ENCODE measurements at regions not wholly inside any gene's neighbourhood (a gene's known extent, or its start where the extent isn't known, plus 50 kb on each side); places are given as distances from the start of the nearest gene placed in this dataset.

DNA sequence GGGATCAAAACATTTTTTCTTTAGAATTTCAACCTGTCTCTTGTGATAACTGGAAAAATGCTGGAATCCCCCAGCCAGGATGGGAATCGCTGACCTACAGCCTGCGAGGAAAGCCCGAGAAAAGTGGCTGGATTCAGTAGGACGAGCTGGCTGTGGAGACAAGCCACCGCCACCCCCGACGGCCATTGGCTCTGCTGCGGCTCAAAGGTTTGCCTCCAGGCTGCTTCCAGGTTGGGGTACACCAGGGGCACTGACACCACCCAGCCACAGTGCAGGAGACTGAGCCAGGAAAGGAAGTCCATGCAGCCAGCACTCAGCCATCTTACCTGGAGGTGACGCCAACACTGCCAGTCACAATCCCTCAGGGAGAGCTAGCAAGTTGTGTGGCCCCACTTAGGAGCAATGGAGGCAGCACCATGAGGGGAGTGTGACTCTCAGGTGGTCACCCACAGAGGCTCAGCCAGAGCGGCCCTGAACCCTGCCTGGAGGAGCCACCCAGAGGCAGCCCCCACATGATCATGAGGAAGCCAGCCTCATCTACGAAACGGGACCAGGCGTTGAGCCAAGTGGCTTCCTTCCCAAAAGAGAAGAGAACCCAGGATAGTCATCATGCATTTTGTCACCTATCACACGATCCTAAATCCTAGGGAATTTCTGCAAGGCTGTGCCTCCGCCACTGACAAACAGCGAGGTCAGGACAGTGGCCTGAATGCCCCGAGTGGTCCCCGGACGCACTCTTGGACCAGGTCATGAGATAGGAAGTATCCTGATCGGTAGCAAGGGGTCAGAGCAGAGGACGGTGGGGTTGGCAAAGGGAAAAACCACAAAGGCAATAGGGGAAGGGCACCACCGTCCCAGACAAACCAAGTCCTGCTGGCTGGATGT, 84.8 kb downstream of the RBFOX3 start:
- H3K27ac ChIP-seq (ENCODE audit: low read length) = no peak overlapping the region
- H3K9ac ChIP-seq (ENCODE audit: low read depth, low read length) = no peak overlapping the region
- no peak overlapping the region for H3K4me3 ChIP-seq (ENCODE audit: low read depth in 1 of 2, low read length in 2 of 2)
- H3K9me3 ChIP-seq (ENCODE audit: insufficient read depth, low read length, severe bottlenecking) = no peaks in the 10 kb centered on the region
- no peak overlapping the region for H2AFZ ChIP-seq (ENCODE audit: low read depth, low read length)
- no peaks in the 10 kb centered on the region; the same call in 1 of the 2 replicates for H4K20me1 ChIP-seq (ENCODE audit: insufficient read depth, low read length)
- H3K4me2 ChIP-seq (ENCODE audit: insufficient read depth, low read length) = no peak overlapping the region
- H3K4me1 ChIP-seq (ENCODE audit: insufficient read depth, low read length) = no peaks in the 10 kb centered on the region
- no peak for TF ChIP-seq EZH2 (IDR thresholded peaks at IDR 0.05; ENCODE audit: borderline replicate concordance, low read depth, low read length, severe bottlenecking)
- TF ChIP-seq, protein P1, sequence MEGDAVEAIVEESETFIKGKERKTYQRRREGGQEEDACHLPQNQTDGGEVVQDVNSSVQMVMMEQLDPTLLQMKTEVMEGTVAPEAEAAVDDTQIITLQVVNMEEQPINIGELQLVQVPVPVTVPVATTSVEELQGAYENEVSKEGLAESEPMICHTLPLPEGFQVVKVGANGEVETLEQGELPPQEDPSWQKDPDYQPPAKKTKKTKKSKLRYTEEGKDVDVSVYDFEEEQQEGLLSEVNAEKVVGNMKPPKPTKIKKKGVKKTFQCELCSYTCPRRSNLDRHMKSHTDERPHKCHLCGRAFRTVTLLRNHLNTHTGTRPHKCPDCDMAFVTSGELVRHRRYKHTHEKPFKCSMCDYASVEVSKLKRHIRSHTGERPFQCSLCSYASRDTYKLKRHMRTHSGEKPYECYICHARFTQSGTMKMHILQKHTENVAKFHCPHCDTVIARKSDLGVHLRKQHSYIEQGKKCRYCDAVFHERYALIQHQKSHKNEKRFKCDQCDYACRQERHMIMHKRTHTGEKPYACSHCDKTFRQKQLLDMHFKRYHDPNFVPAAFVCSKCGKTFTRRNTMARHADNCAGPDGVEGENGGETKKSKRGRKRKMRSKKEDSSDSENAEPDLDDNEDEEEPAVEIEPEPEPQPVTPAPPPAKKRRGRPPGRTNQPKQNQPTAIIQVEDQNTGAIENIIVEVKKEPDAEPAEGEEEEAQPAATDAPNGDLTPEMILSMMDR (IDR thresholded peaks at IDR 0.05; ENCODE audit: borderline replicate concordance, extremely low read depth, low read length, poor library complexity, severe bottlenecking) = no peak
- no peak for ATAC-seq (ENCODE audit: insufficient read depth, low read depth)
- H3K36me3 ChIP-seq (ENCODE audit: insufficient read depth, low read length) = no peaks in the 10 kb centered on the region
- no peak for DNase-seq
- no peaks in the 10 kb centered on the region for H3K79me2 ChIP-seq (ENCODE audit: insufficient read depth, low read length)
- H3K27me3 ChIP-seq (ENCODE audit: insufficient read depth, low read length, poor library complexity) = peaks cover 45% of the 10 kb centered on the region

DNA sequence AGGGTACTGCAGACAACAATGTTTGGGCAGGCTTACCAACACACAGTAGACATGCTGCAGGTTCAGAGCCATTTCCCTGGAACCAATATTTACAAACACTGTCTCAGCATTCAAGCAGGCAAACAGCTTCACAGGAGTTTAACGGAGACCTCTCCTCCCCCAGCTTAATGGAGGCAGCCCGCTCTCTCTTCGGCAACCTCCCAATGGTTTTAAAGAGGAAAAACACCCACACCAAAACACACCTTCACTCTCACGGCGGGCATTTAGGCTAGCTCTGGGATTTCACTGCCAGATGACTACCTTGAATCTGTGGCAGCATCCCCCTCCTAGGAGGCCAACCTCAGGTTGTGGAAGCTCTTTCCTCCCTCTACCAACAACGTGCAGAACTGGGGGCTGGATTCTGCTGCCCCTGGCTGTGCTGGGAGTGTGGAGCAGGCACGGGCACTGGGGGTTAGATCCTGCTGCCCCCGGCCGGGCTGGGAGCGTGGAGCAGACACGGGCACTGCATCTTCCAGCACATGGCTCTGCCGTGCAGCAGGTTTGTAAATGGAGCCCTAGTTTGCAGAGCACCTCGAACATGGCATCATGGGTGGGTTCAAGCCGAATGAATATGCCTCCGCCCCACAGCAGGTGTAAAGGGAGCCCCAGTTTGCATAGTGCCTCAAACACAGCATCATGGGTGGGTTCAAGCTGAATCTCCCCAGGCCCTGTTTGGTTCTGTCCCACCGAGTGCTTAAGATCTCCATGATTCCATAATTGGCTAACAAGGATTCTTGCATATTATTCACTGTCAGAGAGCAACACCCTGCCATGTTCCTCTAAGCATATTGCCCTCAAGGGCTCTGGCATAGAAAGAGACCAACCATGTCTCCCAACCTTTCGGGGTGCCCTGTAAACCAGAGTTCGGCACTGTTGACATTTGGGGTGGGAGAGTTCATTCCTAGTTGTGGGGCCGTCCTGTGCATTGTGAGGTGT, 86.4 kb downstream of the RBFOX3 start:
- Histone ChIP-seq H3K9me3 (ENCODE audit: insufficient read depth, low read length, severe bottlenecking) (no peaks in the 10 kb centered on the region), H3K9ac (ENCODE audit: low read depth, low read length) (no peak overlapping the region), H3K4me3 (ENCODE audit: low read depth in 1 of 2, low read length in 2 of 2) (no peak overlapping the region), H4K20me1 (ENCODE audit: insufficient read depth, low read length) (peaks cover 4% of the 10 kb centered on the region), H3K4me1 (ENCODE audit: insufficient read depth, low read length) (no peaks in the 10 kb centered on the region), H3K27ac (ENCODE audit: low read length) (no peak overlapping the region), H3K4me2 (ENCODE audit: insufficient read depth, low read length) (no peak overlapping the region), H3K79me2 (ENCODE audit: insufficient read depth, low read length) (no peaks in the 10 kb centered on the region), H2AFZ (ENCODE audit: low read depth, low read length) (no peak overlapping the region), H3K36me3 (ENCODE audit: insufficient read depth, low read length) (no peaks in the 10 kb centered on the region), H3K27me3 (ENCODE audit: insufficient read depth, low read length, poor library complexity) (peaks cover 44% of the 10 kb centered on the region)
- TF ChIP-seq, protein P1 (IDR thresholded peaks at IDR 0.05; ENCODE audit: borderline replicate concordance, extremely low read depth, low read length, poor library complexity, severe bottlenecking) = no peak
- TF ChIP-seq EZH2 (IDR thresholded peaks at IDR 0.05; ENCODE audit: borderline replicate concordance, low read depth, low read length, severe bottlenecking) = no peak
- ATAC-seq (ENCODE audit: insufficient read depth, low read depth) (no peak), DNase-seq (no peak)

DNA sequence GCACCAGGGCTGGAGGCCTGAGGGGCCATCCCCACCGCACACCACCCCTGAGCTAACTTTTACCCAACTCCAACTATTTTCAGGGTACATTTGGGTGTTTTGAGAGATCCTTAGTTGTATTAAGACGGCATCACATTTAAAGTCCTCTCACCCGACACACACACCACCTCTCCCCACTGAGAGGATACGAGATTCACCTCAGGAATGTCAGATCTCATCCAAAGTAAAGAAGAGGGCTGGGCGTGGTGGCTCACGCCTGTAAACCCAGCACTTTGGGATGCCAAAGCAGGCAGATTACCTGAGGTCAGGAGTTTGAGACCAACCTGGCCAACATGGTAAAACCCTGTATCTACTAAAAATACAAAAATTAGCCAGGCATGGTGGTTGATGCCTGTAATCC, 88.4 kb downstream of the RBFOX3 start:
- peaks cover 43% of the 10 kb centered on the region for H3K27me3 ChIP-seq (ENCODE audit: insufficient read depth, low read length, poor library complexity)
- no peak for ATAC-seq (ENCODE audit: insufficient read depth, low read depth)

More for the DNA sequence above, 88.4 kb downstream of the RBFOX3 start:
- no peaks in the 10 kb centered on the region for H3K9me3 ChIP-seq (ENCODE audit: insufficient read depth, low read length, severe bottlenecking)
- H3K4me1 ChIP-seq (ENCODE audit: insufficient read depth, low read length) = no peaks in the 10 kb centered on the region
- no peak overlapping the region for H3K4me3 ChIP-seq (ENCODE audit: low read depth in 1 of 2, low read length in 2 of 2)
- H3K4me2 ChIP-seq (ENCODE audit: insufficient read depth, low read length) = no peak overlapping the region
- no peaks in the 10 kb centered on the region for H3K36me3 ChIP-seq (ENCODE audit: insufficient read depth, low read length)
- H3K27ac ChIP-seq (ENCODE audit: low read length) = no peak overlapping the region
- peaks cover 4% of the 10 kb centered on the region; the same call in 1 of the 2 replicates for H4K20me1 ChIP-seq (ENCODE audit: insufficient read depth, low read length)
- H3K9ac ChIP-seq (ENCODE audit: low read depth, low read length) = no peak overlapping the region
- no peak for DNase-seq
- H3K79me2 ChIP-seq (ENCODE audit: insufficient read depth, low read length) = no peaks in the 10 kb centered on the region
- no peak overlapping the region for H2AFZ ChIP-seq (ENCODE audit: low read depth, low read length)
- no peak for TF ChIP-seq EZH2 (IDR thresholded peaks at IDR 0.05; ENCODE audit: borderline replicate concordance, low read depth, low read length, severe bottlenecking)
- TF ChIP-seq, protein P1 (IDR thresholded peaks at IDR 0.05; ENCODE audit: borderline replicate concordance, extremely low read depth, low read length, poor library complexity, severe bottlenecking) = no peak

Measured in DND-41 (cell line).